ENCODE measurements at regions not wholly inside any gene's neighbourhood (a gene's known extent, or its start where the extent isn't known, plus 50 kb on each side); places are given as distances from the start of the nearest gene placed in this dataset.
"Not testable (repeated sequence)": the region's sequence is repeated elsewhere in the genome, so short reads cannot be mapped to it uniquely, and the experiment has no call there.

DNA sequence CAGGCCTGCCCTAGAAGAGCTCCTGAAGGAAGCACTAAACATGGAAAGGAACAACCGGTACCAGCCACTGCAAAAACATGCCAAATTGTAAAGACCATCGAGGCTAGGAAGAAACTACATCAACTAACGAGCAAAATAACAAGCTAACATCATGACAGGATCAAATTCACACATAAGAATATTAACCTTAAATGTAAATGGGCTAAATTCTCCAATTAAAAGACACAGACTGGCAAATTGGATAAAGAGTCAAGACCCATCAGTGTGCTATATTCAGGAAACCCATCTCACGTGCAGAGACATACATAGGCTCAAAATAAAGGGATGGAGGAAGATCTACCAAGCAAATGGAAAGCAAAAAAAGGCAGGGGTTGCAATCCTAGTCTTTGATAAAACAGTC, 54.8 kb upstream of the VPREB1 start:
- not testable (repeated sequence) for TF ChIP-seq SRF (IDR thresholded peaks at IDR 0.05; ENCODE audit: low read depth, low read length); RAD21 (IDR thresholded peaks at IDR 0.05 in 1 of 2, conservative IDR thresholded peaks at IDR 0.05 in 1 of 2; ENCODE audit: low read depth in 2 of 2, low read length in 2 of 2); RFX5 (IDR thresholded peaks at IDR 0.05; ENCODE audit: borderline replicate concordance, low read depth, low read length)
